MCF 10A (cell line): ENCODE measurements at regions not wholly inside any gene's neighbourhood (a gene's known extent, or its start where the extent isn't known, plus 50 kb on each side); places are given as distances from the start of the nearest gene placed in this dataset.

Experiments
- BruUV-seq: library from RNA; stranded (reverse); fragments of 400-500 nt; replicated peaks from 2 replicates; lab custom pipeline; 2021; lab: Mats Ljungman, UMichigan
- CTCF ChIA-PET: fragments of 300-600 bp; sonication (Branson Sonifier 250); formaldehyde crosslinking; extraction: SDS; loops from one replicate; lab custom pipeline; 2021; ENCODE audit warnings: antibody characterized with exemption, inconsistent platforms; lab: Yijun Ruan, JAX
- POLR2A ChIA-PET: fragments of 300-600, 350-650 bp; sonication (Branson Sonifier 250); formaldehyde crosslinking; extraction: SDS; loops from one replicate; lab custom pipeline; 2020; ENCODE audit warnings: antibody characterized with exemption, inconsistent platforms; lab: Yijun Ruan, JAX
- DNase-seq: peaks from one replicate; pipeline ENCODE4 v3.0.0-alpha.2; 2018; ENCODE audit not compliant: unreplicated experiment
- H3K27ac Mint-ChIP-seq: one replicate; pipeline ENCODE4 v1.8.0; 2022; ENCODE audit warnings: mild to moderate bottlenecking, low read depth, mixed read lengths; ENCODE audit not compliant: unreplicated experiment
- H3K27me3 Mint-ChIP-seq: one replicate; pipeline ENCODE4 v1.8.0; 2022; ENCODE audit warnings: mixed read lengths; ENCODE audit not compliant: insufficient read depth, unreplicated experiment
- H3K36me3 Mint-ChIP-seq: one replicate; pipeline ENCODE4 v1.8.0; 2022; ENCODE audit warnings: mild to moderate bottlenecking, moderate library complexity, mixed read lengths; ENCODE audit not compliant: insufficient read depth, unreplicated experiment
- H3K4me1 Mint-ChIP-seq: one replicate; pipeline ENCODE4 v1.8.0; 2022; ENCODE audit warnings: mixed read lengths; ENCODE audit not compliant: insufficient read depth, unreplicated experiment
- H3K4me3 Mint-ChIP-seq: one replicate; pipeline ENCODE4 v1.8.0; 2022; ENCODE audit warnings: mild to moderate bottlenecking, moderate library complexity, mixed read lengths; ENCODE audit not compliant: unreplicated experiment
- H3K9me3 Mint-ChIP-seq: one replicate; pipeline ENCODE4 v1.8.0; 2022; ENCODE audit warnings: mixed read lengths; ENCODE audit not compliant: unreplicated experiment
- intact Hi-C: fragments of 100-400 bp; cut with micrococcal nuclease; formaldehyde crosslinking; loops from 2 replicates; pipeline ENCODE4 v1.14.1; 2022
- TF ChIP-seq, protein P1 (sequence below): fragments of 200-600 bp; IDR thresholded peaks from one replicate; pipeline ENCODE4 v1.8.0; 2022; ENCODE audit warnings: antibody characterized with exemption, mild to moderate bottlenecking; ENCODE audit not compliant: unreplicated experiment

DNA sequence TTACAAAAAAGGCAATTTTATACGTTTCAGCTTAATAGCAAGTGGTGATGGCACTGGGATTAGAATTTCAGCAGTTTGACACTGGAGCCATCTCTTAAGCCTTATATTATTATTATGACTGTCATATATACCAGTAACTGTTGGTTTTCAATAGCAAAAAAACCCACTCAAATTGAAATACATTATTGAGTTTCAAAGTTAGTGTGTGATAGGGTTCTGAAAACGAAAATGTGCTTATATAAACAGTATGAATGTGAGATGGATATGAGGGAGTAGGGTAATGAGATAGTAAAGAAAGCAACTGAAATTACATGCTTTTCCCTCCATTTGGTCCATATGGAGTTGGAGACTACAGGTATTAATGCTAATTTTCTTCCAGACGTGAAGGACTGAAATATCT is 68.6 kb upstream of the ACTBL2 start:
- H3K4me1 Mint-ChIP-seq, result no peaks in the 10 kb centered on the region
- H3K27ac Mint-ChIP-seq, result no peak overlapping the region
- no peak for DNase-seq
- TF ChIP-seq, protein P1, sequence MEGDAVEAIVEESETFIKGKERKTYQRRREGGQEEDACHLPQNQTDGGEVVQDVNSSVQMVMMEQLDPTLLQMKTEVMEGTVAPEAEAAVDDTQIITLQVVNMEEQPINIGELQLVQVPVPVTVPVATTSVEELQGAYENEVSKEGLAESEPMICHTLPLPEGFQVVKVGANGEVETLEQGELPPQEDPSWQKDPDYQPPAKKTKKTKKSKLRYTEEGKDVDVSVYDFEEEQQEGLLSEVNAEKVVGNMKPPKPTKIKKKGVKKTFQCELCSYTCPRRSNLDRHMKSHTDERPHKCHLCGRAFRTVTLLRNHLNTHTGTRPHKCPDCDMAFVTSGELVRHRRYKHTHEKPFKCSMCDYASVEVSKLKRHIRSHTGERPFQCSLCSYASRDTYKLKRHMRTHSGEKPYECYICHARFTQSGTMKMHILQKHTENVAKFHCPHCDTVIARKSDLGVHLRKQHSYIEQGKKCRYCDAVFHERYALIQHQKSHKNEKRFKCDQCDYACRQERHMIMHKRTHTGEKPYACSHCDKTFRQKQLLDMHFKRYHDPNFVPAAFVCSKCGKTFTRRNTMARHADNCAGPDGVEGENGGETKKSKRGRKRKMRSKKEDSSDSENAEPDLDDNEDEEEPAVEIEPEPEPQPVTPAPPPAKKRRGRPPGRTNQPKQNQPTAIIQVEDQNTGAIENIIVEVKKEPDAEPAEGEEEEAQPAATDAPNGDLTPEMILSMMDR, result no peak
- intact Hi-C loops, result no loop called here
- POLR2A ChIA-PET, result no interaction called here
- H3K9me3 Mint-ChIP-seq, result peaks cover 5% of the 10 kb centered on the region
- H3K4me3 Mint-ChIP-seq, result no peak overlapping the region
- no TSS peak for BruUV-seq
- no peaks in the 10 kb centered on the region for H3K36me3 Mint-ChIP-seq
- CTCF ChIA-PET, result interaction anchor here (0.7 kb wide), 1 partner anchor 12 kb away, joined by 3 read pairs; no protein-coding TSS in a partner anchor
- no peaks in the 10 kb centered on the region for H3K27me3 Mint-ChIP-seq

DNA sequence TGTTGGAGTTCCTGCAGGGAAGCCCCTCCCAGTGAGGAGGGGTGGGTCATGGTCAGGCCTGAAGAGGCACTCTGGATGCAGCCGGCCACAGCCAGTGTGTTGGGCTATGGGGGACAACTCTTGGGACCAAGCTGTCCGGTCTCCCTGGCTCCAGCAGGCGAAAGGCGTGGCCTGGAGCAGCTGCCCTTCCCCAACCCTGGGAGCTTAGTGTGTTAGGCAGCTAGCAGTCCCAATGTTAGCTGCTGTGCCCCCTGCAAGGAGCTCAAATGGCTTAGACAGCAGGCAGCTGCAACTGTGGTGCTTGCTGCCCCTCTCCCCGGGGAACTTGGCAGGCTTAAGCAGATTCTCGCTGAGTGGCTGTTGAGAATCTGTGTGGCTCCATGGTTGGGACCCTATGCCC is 67.5 kb upstream of the ACTBL2 start:
- Mint-ChIP-seq H3K36me3 (no peaks in the 10 kb centered on the region), H3K4me1 (no peaks in the 10 kb centered on the region), H3K27ac (no peak overlapping the region), H3K4me3 (no peak overlapping the region), H3K27me3 (no peaks in the 10 kb centered on the region), H3K9me3 (peaks cover 5% of the 10 kb centered on the region)
- intact Hi-C loops, result no loop called here
- CTCF ChIA-PET, result no interaction called here
- TF ChIP-seq, protein P1, result no peak
- no TSS peak for BruUV-seq
- no peak for DNase-seq
- POLR2A ChIA-PET, result no interaction called here

DNA sequence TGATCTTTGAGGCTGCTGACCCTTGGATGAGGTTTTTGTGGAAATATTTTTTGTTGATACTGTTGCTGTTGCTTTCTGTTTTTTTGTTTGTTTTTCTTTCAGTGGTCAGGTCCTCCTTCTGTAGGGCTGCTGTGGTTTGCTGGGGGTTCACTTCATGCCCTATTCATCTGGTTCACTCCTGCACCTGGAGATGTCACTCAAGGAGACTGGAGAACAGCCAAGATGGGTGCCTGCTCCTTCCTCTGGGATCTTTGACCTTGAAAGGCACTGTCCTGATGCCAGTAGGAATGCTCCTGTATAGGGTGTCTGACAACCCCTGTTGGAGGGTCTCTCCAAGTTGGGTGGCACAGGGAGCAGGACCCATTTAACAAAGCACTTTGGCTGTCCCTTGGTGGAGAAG is 67.0 kb upstream of the ACTBL2 start:
- CTCF ChIA-PET, result interaction anchor here (0.7 kb wide), 1 partner anchor 224 kb away, joined by 3 read pairs; no protein-coding TSS in a partner anchor
- Mint-ChIP-seq H3K9me3 (peaks cover 5% of the 10 kb centered on the region), H3K27ac (no peak overlapping the region), H3K4me3 (no peak overlapping the region), H3K4me1 (no peaks in the 10 kb centered on the region), H3K27me3 (no peaks in the 10 kb centered on the region), H3K36me3 (no peaks in the 10 kb centered on the region)
- TF ChIP-seq, protein P1, result no peak
- intact Hi-C loops, result no loop called here
- POLR2A ChIA-PET, result no interaction called here
- DNase-seq, result no peak
- BruUV-seq, result no TSS peak

DNA sequence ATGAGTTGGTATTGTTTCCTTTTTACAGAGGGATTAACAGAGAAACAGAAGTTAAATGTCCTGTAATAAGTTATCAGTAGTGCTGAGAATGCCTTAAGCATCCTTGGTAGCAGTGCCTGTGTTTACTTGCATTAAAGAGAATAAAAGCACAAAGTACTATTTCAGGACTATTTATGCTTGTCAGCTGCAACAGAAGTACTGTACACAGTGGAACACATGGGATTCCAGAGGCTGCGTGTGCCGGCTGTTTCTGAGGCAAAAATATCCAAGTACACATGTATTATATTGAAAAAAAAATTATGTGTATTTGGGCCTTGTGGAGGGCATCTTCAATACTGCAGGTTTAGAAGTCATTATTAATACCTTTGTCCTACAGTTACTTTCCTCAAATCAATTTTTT is 58.2 kb upstream of the ACTBL2 start:
- TF ChIP-seq, protein P1, result no peak
- ChIA-PET POLR2A (no interaction called here), CTCF (interaction anchor here (0.6 to 1.8 kb wide), 2 partner anchors 41 to 109 kb away, joined by 3 to 5 read pairs; no protein-coding TSS in a partner anchor)
- H3K4me1 Mint-ChIP-seq, result peaks cover 20% of the 10 kb centered on the region
- H3K9me3 Mint-ChIP-seq, result no peaks in the 10 kb centered on the region
- no peak for DNase-seq
- no peak overlapping the region for H3K4me3 Mint-ChIP-seq
- H3K27ac Mint-ChIP-seq, result no peak overlapping the region
- intact Hi-C loops, result no loop called here
- H3K36me3 Mint-ChIP-seq, result no peaks in the 10 kb centered on the region
- no TSS peak for BruUV-seq
- no peaks in the 10 kb centered on the region for H3K27me3 Mint-ChIP-seq
